Tibial artery (tissue), 4 donors: ENCODE measurements at regions not wholly inside any gene's neighbourhood (a gene's known extent, or its start where the extent isn't known, plus 50 kb on each side); places are given as distances from the start of the nearest gene placed in this dataset.

Source experiments
- DNase-seq, 2 donors: peaks; one replicate each; pipeline ENCODE4 v3.0.0-alpha.2; 2019
- H3K27ac ChIP-seq, 2 donors: fragments of 200-600 bp; sonication (generic) in 1 of 2; 1 replicate in 1 of 2; 2 replicates in 1 of 2; pipeline ENCODE4 v1.5.1; 2018 to 2019; ENCODE audit warnings: mild to moderate bottlenecking in 1 of 2
- H3K27me3 ChIP-seq, 2 donors: fragments of 200-600 bp; sonication (generic) in 1 of 2; one replicate each; pipeline versions ENCODE4 v1.5.1 to v1.6.0; 2016 to 2019
- H3K36me3 ChIP-seq, 3 donors: fragments of 200-600 bp; sonication (generic) in 2 of 3; one replicate each; pipeline ENCODE4 v1.5.1; 2016 to 2019; ENCODE audit warnings: mild to moderate bottlenecking in 2 of 3
- H3K4me1 ChIP-seq, 4 donors: fragments of 200-600 bp; sonication (generic) in 2 of 4; 1 replicate in 3 of 4; 2 replicates in 1 of 4; pipeline ENCODE4 v1.5.1; 2016 to 2019
- H3K4me3 ChIP-seq, 2 donors: fragments of 200-600 bp; sonication (generic) in 1 of 2; 1 replicate in 1 of 2; 2 replicates in 1 of 2; pipeline ENCODE4 v1.5.1; 2018 to 2019; ENCODE audit warnings: mild to moderate bottlenecking in 2 of 2
- H3K9me3 ChIP-seq, 3 donors: fragments of 200-600 bp; sonication (generic) in 1 of 3; one replicate each; pipeline ENCODE4 v1.5.1; 2016 to 2019
- intact Hi-C: fragments of 100-400 bp; cut with DNase I; formaldehyde crosslinking; loops from one replicate; pipeline ENCODE4 v1.15.0; 2023; ENCODE audit warnings: low total_unique reads
- TF ChIP-seq, protein P1 (sequence below), 2 experiments: fragments of 200-600 bp in 1 of 2; fragments of 450-650 bp in 1 of 2; IDR thresholded peaks; one replicate each; pipeline ENCODE4 v1.5.1; 2017 to 2019; ENCODE audit warnings: antibody characterized with exemption in 2 of 2, mild to moderate bottlenecking in 1 of 2, moderate library complexity in 1 of 2

DNA sequence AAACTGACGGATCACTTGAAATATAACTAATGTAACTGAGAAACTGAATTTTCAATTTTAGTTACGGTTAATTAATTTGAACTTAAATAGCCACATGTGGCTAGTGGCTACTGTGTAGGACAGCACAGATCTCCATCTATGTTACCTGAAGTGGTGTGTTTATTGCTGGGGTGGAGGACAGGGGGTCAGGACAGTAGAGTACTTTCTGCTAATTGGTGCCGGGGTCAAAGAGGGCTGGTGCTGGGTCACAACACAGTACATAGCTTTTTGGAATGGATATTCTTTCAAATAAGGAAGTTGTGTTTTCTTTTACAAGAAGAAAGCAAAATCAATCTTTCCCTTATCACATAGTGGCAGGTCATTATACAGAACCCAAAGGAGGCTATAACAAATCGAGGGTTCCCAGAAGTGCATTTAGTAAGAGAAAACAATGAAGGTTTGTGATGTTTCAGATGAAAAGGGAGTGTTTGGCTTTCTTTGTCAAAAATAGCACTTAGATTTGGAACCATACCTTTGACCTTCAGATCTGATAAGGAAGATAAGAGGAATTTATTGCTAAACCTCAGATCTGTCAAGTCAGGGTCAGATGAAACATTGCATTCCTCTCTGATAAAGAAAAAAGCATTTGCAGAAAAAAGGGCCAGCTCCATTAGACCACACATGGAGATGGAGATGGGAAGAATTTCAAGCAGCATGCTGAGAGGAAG lies 384.5 kb downstream of the AASDHPPT start:
- intact Hi-C loops: no loop called here
- H3K9me3 ChIP-seq: no peaks in the 10 kb centered on the region
- H3K4me3 ChIP-seq: no peak overlapping the region
- TF ChIP-seq, protein P1, sequence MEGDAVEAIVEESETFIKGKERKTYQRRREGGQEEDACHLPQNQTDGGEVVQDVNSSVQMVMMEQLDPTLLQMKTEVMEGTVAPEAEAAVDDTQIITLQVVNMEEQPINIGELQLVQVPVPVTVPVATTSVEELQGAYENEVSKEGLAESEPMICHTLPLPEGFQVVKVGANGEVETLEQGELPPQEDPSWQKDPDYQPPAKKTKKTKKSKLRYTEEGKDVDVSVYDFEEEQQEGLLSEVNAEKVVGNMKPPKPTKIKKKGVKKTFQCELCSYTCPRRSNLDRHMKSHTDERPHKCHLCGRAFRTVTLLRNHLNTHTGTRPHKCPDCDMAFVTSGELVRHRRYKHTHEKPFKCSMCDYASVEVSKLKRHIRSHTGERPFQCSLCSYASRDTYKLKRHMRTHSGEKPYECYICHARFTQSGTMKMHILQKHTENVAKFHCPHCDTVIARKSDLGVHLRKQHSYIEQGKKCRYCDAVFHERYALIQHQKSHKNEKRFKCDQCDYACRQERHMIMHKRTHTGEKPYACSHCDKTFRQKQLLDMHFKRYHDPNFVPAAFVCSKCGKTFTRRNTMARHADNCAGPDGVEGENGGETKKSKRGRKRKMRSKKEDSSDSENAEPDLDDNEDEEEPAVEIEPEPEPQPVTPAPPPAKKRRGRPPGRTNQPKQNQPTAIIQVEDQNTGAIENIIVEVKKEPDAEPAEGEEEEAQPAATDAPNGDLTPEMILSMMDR (IDR thresholded peaks at IDR 0.05): no peak
- peaks cover 0 to 15% (median 0%) of the 10 kb centered on the region in 4 donors for H3K4me1 ChIP-seq
- H3K27me3 ChIP-seq: no peaks in the 10 kb centered on the region
- H3K36me3 ChIP-seq: no peaks in the 10 kb centered on the region
- no peak for DNase-seq
- H3K27ac ChIP-seq: no peak overlapping the region

GRCh38 chr11:106463154-106463553 lies 385.7 kb downstream of the AASDHPPT start:
- DNase-seq: no peak
- Histone ChIP-seq H3K9me3 (no peaks in the 10 kb centered on the region), H3K36me3 (no peaks in the 10 kb centered on the region), H3K27ac (no peak overlapping the region), H3K4me3 (no peak overlapping the region), H3K27me3 (no peaks in the 10 kb centered on the region), H3K4me1 (peaks cover 0 to 15% (median 0%) of the 10 kb centered on the region in 4 donors)
- intact Hi-C loops: no loop called here
- TF ChIP-seq, protein P1 (IDR thresholded peaks at IDR 0.05): no peak

GRCh38 chr11:106463796-106464201 lies 386.3 kb downstream of the AASDHPPT start:
- DNase-seq: no peak
- Histone ChIP-seq H3K4me1 (peaks cover 0 to 15% (median 0%) of the 10 kb centered on the region in 4 donors), H3K27me3 (no peaks in the 10 kb centered on the region), H3K36me3 (no peaks in the 10 kb centered on the region), H3K27ac (no peak overlapping the region), H3K9me3 (no peaks in the 10 kb centered on the region), H3K4me3 (no peak overlapping the region)
- intact Hi-C loops: no loop called here
- TF ChIP-seq, protein P1 (IDR thresholded peaks at IDR 0.05): no peak

- DNase-seq: no peak
- H3K27ac ChIP-seq: no peak overlapping the region
- peaks cover 0 to 15% (median 0%) of the 10 kb centered on the region in 4 donors for H3K4me1 ChIP-seq
These were observed 387.3 kb downstream of the AASDHPPT start for GRCh38 chr11:106464728-106465127.

DNA sequence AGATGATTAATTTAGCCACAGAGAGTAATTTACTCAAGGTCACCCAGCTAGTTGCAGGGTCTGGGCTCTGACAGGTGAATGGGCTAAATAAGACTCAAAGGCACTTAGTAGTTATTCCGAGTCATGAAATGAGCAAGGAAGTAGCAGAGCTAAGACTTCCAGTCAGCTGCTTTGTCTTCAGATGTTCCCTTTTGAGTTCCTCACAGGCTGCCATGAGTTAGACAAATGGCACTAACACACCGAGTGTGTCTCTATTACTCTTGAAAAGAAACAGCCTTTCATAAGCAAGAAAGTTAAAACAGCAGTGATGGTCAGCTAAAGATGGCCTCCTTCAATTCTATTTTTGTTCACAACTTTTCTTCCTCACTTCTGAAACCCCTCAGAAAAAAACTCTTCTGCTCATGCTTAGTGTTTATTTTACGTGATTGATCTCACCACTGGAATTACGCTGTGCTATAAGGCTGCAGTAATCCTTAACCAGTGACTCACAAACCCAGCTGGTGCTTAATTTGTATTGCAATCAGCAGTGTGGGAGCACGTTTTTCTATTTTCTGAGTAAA lies 389.1 kb downstream of the AASDHPPT start:
- H3K27ac ChIP-seq: no peak overlapping the region
- no peak for DNase-seq
- H3K36me3 ChIP-seq: no peaks in the 10 kb centered on the region
- peaks cover 0 to 11% (median 0%) of the 10 kb centered on the region in 4 donors for H3K4me1 ChIP-seq
- intact Hi-C loops: no loop called here
- no peaks in the 10 kb centered on the region for H3K9me3 ChIP-seq
- H3K4me3 ChIP-seq: no peak overlapping the region
- TF ChIP-seq, protein P1 (IDR thresholded peaks at IDR 0.05): no peak
- H3K27me3 ChIP-seq: no peaks in the 10 kb centered on the region

More at GRCh38 chr11:106464728-106465127, 387.3 kb downstream of the AASDHPPT start:
- TF ChIP-seq, protein P1 (IDR thresholded peaks at IDR 0.05): no peak
- H3K36me3 ChIP-seq: no peaks in the 10 kb centered on the region
- no peak overlapping the region for H3K4me3 ChIP-seq
- H3K9me3 ChIP-seq: no peaks in the 10 kb centered on the region
- intact Hi-C loops: no loop called here
- no peaks in the 10 kb centered on the region for H3K27me3 ChIP-seq
